BLaER1 treated with 17β-estradiol and CSF1 and Interleukin-3, amounts not matched to agents 10 nM and 100 nM (cell line): ENCODE measurements at regions not wholly inside any gene's neighbourhood (a gene's known extent, or its start where the extent isn't known, plus 50 kb on each side); places are given as distances from the start of the nearest gene placed in this dataset.
A peak's percentile ranks its signal among the peaks of the same experiment; 100 is the strongest.
"Not testable (repeated sequence)": the region's sequence is repeated elsewhere in the genome, so short reads cannot be mapped to it uniquely, and the experiment has no call there.

ENCODE experiments used
- H3K27ac ChIP-seq, 11 experiments: shearing (Covaris generic); formaldehyde crosslinking; 2 replicates each; pipeline ENCODE4 v1.8.1; 2022
- H3K27me3 ChIP-seq, 11 experiments: shearing (Covaris generic); formaldehyde crosslinking; 2 replicates each; pipeline ENCODE4 v1.8.1; 2022
- H3K36me3 ChIP-seq, 11 experiments: shearing (Covaris generic); formaldehyde crosslinking; 2 replicates each; pipeline ENCODE4 v1.8.1; 2022
- H3K4me1 ChIP-seq, 10 experiments: shearing (Covaris generic); formaldehyde crosslinking; 2 replicates each; pipeline ENCODE4 v1.8.1; 2022
- H3K4me2 ChIP-seq, 11 experiments: shearing (Covaris generic); formaldehyde crosslinking; 2 replicates each; pipeline ENCODE4 v1.8.1; 2022
- H3K4me3 ChIP-seq, 10 experiments: shearing (Covaris generic); formaldehyde crosslinking; 2 replicates each; pipeline ENCODE4 v1.8.1; 2022
- H3K9ac ChIP-seq, 11 experiments: shearing (Covaris generic); formaldehyde crosslinking; 2 replicates each; pipeline ENCODE4 v1.8.1; 2022
- H3K9me3 ChIP-seq, 11 experiments: shearing (Covaris generic); formaldehyde crosslinking; replicated peaks in 1 of 11; 2 replicates each; pipeline ENCODE4 v1.8.1; 2022
- H4K20me1 ChIP-seq, 11 experiments: shearing (Covaris generic); formaldehyde crosslinking; 2 replicates each; pipeline ENCODE4 v1.8.1; 2022
- Cebpa-rat ChIP-seq, 11 experiments: shearing (Covaris generic); IDR thresholded peaks; 2 replicates each; pipeline ENCODE4 v1.8.1; 2022

- H3K36me3 ChIP-seq = no peaks in the 10 kb centered on the region
- H3K9ac ChIP-seq = no peak overlapping the region
- no peak overlapping the region for H3K4me3 ChIP-seq
- H4K20me1 ChIP-seq = peaks cover 0 to 8% (median 0%) of the 10 kb centered on the region in 11 experiments; a peak in 2 of 22 replicates
- no peak overlapping the region for H3K27ac ChIP-seq
- H3K9me3 ChIP-seq = no peaks in the 10 kb centered on the region
- H3K27me3 ChIP-seq = peaks cover 0 to 31% (median 0%) of the 10 kb centered on the region in 11 experiments; a peak in 3 of 22 replicates
- H3K4me2 ChIP-seq = peak overlapping the region in 8 of 11 experiments; percentile 45 to 71 (median 61); a peak in 8 of 22 replicates
- no peak for TF ChIP-seq Cebpa-rat (IDR thresholded peaks at IDR 0.05)
- H3K4me1 ChIP-seq = peaks cover 27 to 51% (median 39%) of the 10 kb centered on the region in 10 experiments
Observed at GRCh38 chr17:77831474-77832179, 126.9 kb upstream of the TNRC6C start.

DNA sequence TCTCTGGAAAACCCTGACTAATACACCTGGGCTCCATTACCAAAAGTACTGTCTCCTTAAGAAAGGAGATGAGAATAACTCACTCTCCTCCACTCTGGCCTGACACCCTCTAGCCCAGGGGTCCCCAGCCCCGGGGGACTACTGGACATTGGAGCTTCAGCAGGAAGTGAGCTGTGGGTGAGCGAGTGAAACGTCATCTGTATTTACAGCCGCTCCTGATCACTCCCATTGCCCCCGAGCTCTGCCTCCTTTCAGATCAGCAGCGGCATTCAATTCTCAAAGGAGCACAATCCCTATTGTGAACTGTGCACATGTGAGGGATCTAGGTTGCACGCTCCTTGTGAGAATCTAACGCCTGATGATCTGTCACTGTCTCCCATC is 126.3 kb upstream of the TNRC6C start:
- Histone ChIP-seq H3K27ac (no peak overlapping the region), H3K36me3 (no peaks in the 10 kb centered on the region), H3K4me3 (no peak overlapping the region), H3K4me1 (peaks cover 27 to 51% (median 39%) of the 10 kb centered on the region in 10 experiments), H3K4me2 (peak overlapping the region in 2 of 11 experiments; percentile 38 to 60; a peak in 1 of 22 replicates), H4K20me1 (peaks cover 0 to 8% (median 0%) of the 10 kb centered on the region in 11 experiments; a peak in 2 of 22 replicates), H3K9me3 (peaks cover 0 to 3% (median 0%) of the 10 kb centered on the region in 11 experiments; a peak in 2 of 22 replicates), H3K27me3 (peaks cover 0 to 31% (median 0%) of the 10 kb centered on the region in 11 experiments; a peak in 3 of 22 replicates), H3K9ac (no peak overlapping the region)
- TF ChIP-seq Cebpa-rat (IDR thresholded peaks at IDR 0.05) = no peak

DNA sequence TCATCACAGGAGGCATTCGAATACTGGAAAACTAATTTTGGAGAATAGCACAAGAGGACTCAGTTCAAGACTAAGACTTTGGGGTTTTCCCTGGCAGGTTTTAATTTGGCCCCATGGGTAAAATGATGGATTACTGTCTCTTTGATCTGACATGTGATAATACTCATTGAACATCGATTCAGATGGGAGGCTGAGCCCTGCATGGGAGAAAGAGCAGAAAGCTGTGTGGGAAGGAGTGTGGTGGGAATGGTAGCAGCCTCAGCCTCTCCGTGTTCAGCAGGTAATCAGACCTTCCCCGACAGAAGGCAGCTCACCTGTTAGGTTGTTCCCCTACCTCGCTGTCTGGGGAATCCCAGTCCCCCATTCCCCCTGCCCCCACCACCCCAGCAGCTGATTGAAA is 124.7 kb upstream of the TNRC6C start:
- Histone ChIP-seq H3K27me3 (peaks cover 0 to 28% (median 0%) of the 10 kb centered on the region in 11 experiments; a peak in 3 of 22 replicates), H3K27ac (no peak overlapping the region), H3K36me3 (no peaks in the 10 kb centered on the region), H3K4me3 (no peak overlapping the region), H4K20me1 (peaks cover 0 to 8% (median 0%) of the 10 kb centered on the region in 11 experiments; a peak in 1 of 22 replicates), H3K9me3 (peaks cover 0 to 6% (median 0%) of the 10 kb centered on the region in 11 experiments; a peak in 3 of 22 replicates), H3K4me1 (peaks cover 31 to 56% (median 45%) of the 10 kb centered on the region in 10 experiments), H3K4me2 (peak overlapping the region in 8 of 11 experiments; percentile 7 to 72 (median 64); a peak in 8 of 22 replicates), H3K9ac (no peak overlapping the region)
- no peak for TF ChIP-seq Cebpa-rat (IDR thresholded peaks at IDR 0.05)

GRCh38 chr17:77834170-77835115 is 124.1 kb upstream of the TNRC6C start:
- H4K20me1 ChIP-seq = peaks cover 0 to 8% (median 0%) of the 10 kb centered on the region in 11 experiments; a peak in 1 of 22 replicates
- H3K4me3 ChIP-seq = no peak overlapping the region

DNA sequence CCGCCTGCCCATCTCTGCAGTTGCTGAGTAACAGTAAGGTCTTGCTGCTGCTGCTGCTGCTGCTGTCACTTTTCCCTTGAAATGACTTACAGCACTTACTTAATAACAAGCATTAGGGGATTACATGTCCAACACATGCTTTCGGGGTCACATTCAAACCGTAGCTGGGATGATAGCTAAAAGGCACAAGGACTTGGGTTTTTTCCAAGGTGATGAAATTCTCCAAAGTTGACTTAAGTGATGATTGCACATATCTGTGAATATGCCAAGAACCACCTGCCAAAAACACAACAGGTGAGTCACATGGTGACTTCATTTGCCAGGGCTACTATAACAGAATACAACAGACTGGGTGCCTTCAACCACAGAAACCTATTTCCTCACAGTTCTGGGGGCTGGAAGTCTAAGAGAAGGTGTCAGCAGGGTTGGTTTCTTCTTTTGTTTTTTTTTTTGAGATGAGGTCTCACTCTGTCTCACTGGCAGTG is 121.9 kb upstream of the TNRC6C start:
- Histone ChIP-seq H3K27ac (no peak overlapping the region), H3K27me3 (peaks cover 0 to 49% (median 0%) of the 10 kb centered on the region in 11 experiments; a peak in 5 of 22 replicates), H3K9ac (no peak overlapping the region), H3K4me2 (no peak overlapping the region), H3K36me3 (no peaks in the 10 kb centered on the region), H4K20me1 (peaks cover 0 to 8% (median 0%) of the 10 kb centered on the region in 11 experiments; a peak in 1 of 22 replicates), H3K9me3 (peaks cover 0 to 6% (median 0%) of the 10 kb centered on the region in 11 experiments; a peak in 3 of 22 replicates), H3K4me3 (no peak overlapping the region), H3K4me1 (peaks cover 23 to 54% (median 43%) of the 10 kb centered on the region in 10 experiments)
- no peak for TF ChIP-seq Cebpa-rat (IDR thresholded peaks at IDR 0.05)

More at GRCh38 chr17:77834170-77835115, 124.1 kb upstream of the TNRC6C start:
- Histone ChIP-seq H3K4me1 (peaks cover 38 to 62% (median 51%) of the 10 kb centered on the region in 10 experiments), H3K9me3 (peaks cover 0 to 6% (median 0%) of the 10 kb centered on the region in 11 experiments; a peak in 3 of 22 replicates), H3K36me3 (no peaks in the 10 kb centered on the region), H3K9ac (no peak overlapping the region), H3K27ac (no peak overlapping the region), H3K27me3 (peaks cover 0 to 34% (median 0%) of the 10 kb centered on the region in 11 experiments; a peak in 4 of 22 replicates), H3K4me2 (peak overlapping the region; percentile 51 to 74 (median 69))
- no peak for TF ChIP-seq Cebpa-rat (IDR thresholded peaks at IDR 0.05)

- H3K4me2 ChIP-seq, H3K36me3 ChIP-seq, H3K4me3 ChIP-seq, H3K9me3 ChIP-seq, H3K27ac ChIP-seq, H3K9ac ChIP-seq: not testable (repeated sequence)
- Histone ChIP-seq H3K4me1 (peaks cover 28 to 57% (median 48%) of the 10 kb centered on the region in 10 experiments), H4K20me1 (peaks cover 0 to 13% (median 0%) of the 10 kb centered on the region in 11 experiments; a peak in 2 of 22 replicates), H3K27me3 (peaks cover 0 to 51% (median 0%) of the 10 kb centered on the region in 11 experiments; a peak in 5 of 22 replicates)
Observed at GRCh38 chr17:77837072-77837471, 121.4 kb upstream of the TNRC6C start.

DNA sequence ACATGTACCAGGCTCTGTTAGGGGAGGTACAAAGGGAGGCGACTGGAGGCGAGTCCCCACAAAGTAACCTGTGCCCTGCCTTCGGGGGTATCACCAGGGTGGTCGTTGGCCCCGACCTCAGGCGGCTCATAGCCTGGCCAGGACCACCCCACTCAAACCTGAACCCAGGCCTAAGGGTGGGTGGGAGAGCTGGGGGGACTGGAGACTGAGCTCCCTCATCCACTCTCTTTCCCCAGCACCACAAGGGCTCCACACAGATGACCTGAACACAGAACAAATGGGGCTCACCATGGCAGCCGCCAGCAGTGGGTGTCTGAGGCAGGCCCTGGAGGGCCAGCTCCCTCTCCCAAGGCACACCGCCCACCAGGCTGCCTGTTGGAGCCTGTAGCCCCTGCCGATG is 120.6 kb upstream of the TNRC6C start:
- Histone ChIP-seq H4K20me1 (peaks cover 0 to 18% (median 0%) of the 10 kb centered on the region in 11 experiments; a peak in 3 of 22 replicates), H3K4me1 (peaks cover 37 to 62% (median 53%) of the 10 kb centered on the region in 10 experiments), H3K4me3 (no peak overlapping the region), H3K27me3 (peaks cover 0 to 49% (median 0%) of the 10 kb centered on the region in 11 experiments; a peak in 5 of 22 replicates), H3K4me2 (peak overlapping the region in 4 of 11 experiments; percentile 53 to 71 (median 62); a peak in 5 of 22 replicates), H3K36me3 (no peaks in the 10 kb centered on the region), H3K9ac (no peak overlapping the region), H3K27ac (no peak overlapping the region), H3K9me3 (peaks cover 0 to 6% (median 0%) of the 10 kb centered on the region in 11 experiments; a peak in 3 of 22 replicates)
- TF ChIP-seq Cebpa-rat (IDR thresholded peaks at IDR 0.05) = no peak
